ENCODE measurements at regions not wholly inside any gene's neighbourhood (a gene's known extent, or its start where the extent isn't known, plus 50 kb on each side); places are given as distances from the start of the nearest gene placed in this dataset.
"Not testable (repeated sequence)": the region's sequence is repeated elsewhere in the genome, so short reads cannot be mapped to it uniquely, and the experiment has no call there.

DNA sequence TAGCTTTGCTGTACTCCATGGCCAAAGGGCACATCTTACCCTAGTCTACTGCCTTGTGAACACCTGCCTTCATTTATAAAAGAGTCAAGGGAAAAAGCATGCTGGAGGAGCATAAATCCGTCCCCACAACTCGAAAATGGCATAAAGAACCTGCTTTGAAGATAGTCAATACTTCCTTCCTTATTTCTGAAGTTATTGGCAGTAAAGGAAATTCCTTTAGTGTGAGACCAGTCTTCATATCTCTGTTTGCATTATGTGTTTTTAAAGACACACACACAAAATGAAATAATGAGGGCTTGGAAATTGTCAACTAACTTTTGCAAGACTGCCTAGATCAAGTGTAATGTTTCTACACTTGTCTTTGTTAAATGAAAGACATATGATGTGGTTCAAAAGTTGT lies 408.4 kb downstream of the SPRY2 start:
- intact Hi-C loops (cut with DNase I; ENCODE audit: low total_unique reads) = no loop called here

DNA sequence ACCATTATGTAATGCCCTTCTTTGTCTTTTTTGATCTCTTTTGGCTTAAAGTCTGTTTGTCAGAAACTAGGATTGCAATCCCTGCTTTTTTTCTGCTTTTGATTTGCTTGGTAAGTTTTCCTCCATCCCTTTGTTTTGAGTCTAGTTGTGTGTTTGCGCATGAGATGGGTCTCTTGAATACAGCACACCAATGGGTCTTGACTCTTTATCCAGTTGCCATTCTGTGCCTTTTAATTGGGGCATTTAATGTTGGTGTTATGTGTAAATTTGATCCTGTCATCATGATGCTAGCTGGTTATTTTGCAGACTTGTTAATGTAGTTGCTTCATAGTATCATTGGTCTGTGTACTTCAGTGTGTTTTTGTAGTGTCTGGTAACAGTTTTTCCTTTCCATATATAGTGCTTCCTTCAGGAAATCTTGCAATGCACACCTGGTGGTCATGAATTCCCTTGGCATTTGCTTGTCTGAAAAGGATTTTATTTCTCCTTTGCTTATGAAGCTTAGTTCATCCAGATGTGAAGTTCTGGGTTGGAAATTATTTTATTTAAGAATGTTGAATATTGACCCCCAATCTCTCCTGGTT lies 416.9 kb downstream of the SPRY2 start:
- WGBS, 5 donors = 95 to 100% (median 97%) methylated on average over 1 of the region's 1 CpG

More for the DNA sequence above, 408.4 kb downstream of the SPRY2 start:
- TF ChIP-seq CTCF (IDR thresholded peaks at IDR 0.05 in 8 of 11, conservative IDR thresholded peaks at IDR 0.05 in 3 of 11) = no peak
- TF ChIP-seq POLR2A (IDR thresholded peaks at IDR 0.05) = no peak
- TF ChIP-seq POLR2AphosphoS5 (IDR thresholded peaks at IDR 0.05) = no peak
- Histone ChIP-seq H3K9me3 (peaks cover 0 to 9% (median 0%) of the 10 kb centered on the region in 8 donors), H3K4me1 (no peaks in the 10 kb centered on the region), H3K4me3 (no peak overlapping the region), H3K36me3 (no peaks in the 10 kb centered on the region), H3K27me3 (replicated peaks in 1 of 7) (no peaks in the 10 kb centered on the region), H3K27ac (no peak overlapping the region)
- no peak for DNase-seq
- 16 to 44% (median 35%) methylated on average over 2 of the region's 2 CpGs for WGBS, 5 donors

GRCh38 chr13:79919091-79919490 lies 421.8 kb downstream of the SPRY2 start:
- H3K4me1 ChIP-seq = peaks cover 0 to 5% (median 0%) of the 10 kb centered on the region in 6 donors
- 57 to 83% (median 65%) methylated on average over 2 of the region's 2 CpGs for WGBS, 5 donors
- H3K27me3 ChIP-seq (replicated peaks in 1 of 7) = no peaks in the 10 kb centered on the region
- H3K36me3 ChIP-seq = no peaks in the 10 kb centered on the region
- H3K4me3 ChIP-seq = no peak overlapping the region
- TF ChIP-seq POLR2A (IDR thresholded peaks at IDR 0.05) (no peak), CTCF (IDR thresholded peaks at IDR 0.05 in 8 of 11, conservative IDR thresholded peaks at IDR 0.05 in 3 of 11) (no peak), POLR2AphosphoS5 (IDR thresholded peaks at IDR 0.05) (no peak)
- H3K27ac ChIP-seq = no peak overlapping the region
- no peak for DNase-seq
- peaks cover 0 to 27% (median 19%) of the 10 kb centered on the region in 8 donors for H3K9me3 ChIP-seq
- intact Hi-C loops (cut with DNase I; ENCODE audit: low total_unique reads) = no loop called here

More for the DNA sequence above, 416.9 kb downstream of the SPRY2 start:
- H3K27me3 ChIP-seq (replicated peaks in 1 of 7); H3K27ac ChIP-seq; H3K36me3 ChIP-seq; H3K4me3 ChIP-seq; intact Hi-C loops (cut with DNase I; ENCODE audit: low total_unique reads); DNase-seq; H3K4me1 ChIP-seq: not testable (repeated sequence)
- peaks cover 0 to 43% (median 29%) of the 10 kb centered on the region in 8 donors for H3K9me3 ChIP-seq

GRCh38 chr13:79918620-79919019 lies 422.3 kb downstream of the SPRY2 start:
- intact Hi-C loops (cut with DNase I; ENCODE audit: low total_unique reads) = no loop called here
- peaks cover 0 to 5% (median 0%) of the 10 kb centered on the region in 6 donors for H3K4me1 ChIP-seq
- no peak for TF ChIP-seq POLR2AphosphoS5 (IDR thresholded peaks at IDR 0.05)
- no peak for DNase-seq
- peaks cover 0 to 22% (median 14%) of the 10 kb centered on the region in 8 donors for H3K9me3 ChIP-seq
- no peaks in the 10 kb centered on the region for H3K27me3 ChIP-seq (replicated peaks in 1 of 7)
- H3K27ac ChIP-seq = no peak overlapping the region
- no peaks in the 10 kb centered on the region for H3K36me3 ChIP-seq
- 57 to 80% (median 69%) methylated on average over 3 of the region's 3 CpGs for WGBS, 5 donors
- H3K4me3 ChIP-seq = no peak overlapping the region

GRCh38 chr13:79917628-79918027 lies 423.3 kb downstream of the SPRY2 start:
- H3K27ac ChIP-seq = no peak overlapping the region
- peaks cover 0 to 5% (median 0%) of the 10 kb centered on the region in 6 donors for H3K4me1 ChIP-seq
- no peaks in the 10 kb centered on the region for H3K27me3 ChIP-seq (replicated peaks in 1 of 7)
- peaks cover 0 to 16% (median 9%) of the 10 kb centered on the region in 8 donors for H3K9me3 ChIP-seq
- H3K4me3 ChIP-seq = no peak overlapping the region
- no peak for DNase-seq
- no peaks in the 10 kb centered on the region for H3K36me3 ChIP-seq
- TF ChIP-seq POLR2AphosphoS5 (IDR thresholded peaks at IDR 0.05) (no peak), CTCF (IDR thresholded peaks at IDR 0.05 in 8 of 11, conservative IDR thresholded peaks at IDR 0.05 in 3 of 11) (no peak), POLR2A (IDR thresholded peaks at IDR 0.05) (no peak)
- 81 to 97% (median 89%) methylated on average over 3 of the region's 3 CpGs for WGBS, 5 donors
- intact Hi-C loops (cut with DNase I; ENCODE audit: low total_unique reads) = no loop called here

Measured in spleen (tissue), 11 donors.